HFFc6 (cell line): ENCODE measurements at regions not wholly inside any gene's neighbourhood (a gene's known extent, or its start where the extent isn't known, plus 50 kb on each side); places are given as distances from the start of the nearest gene placed in this dataset.

Experiments used
- DNase-seq: peaks from one replicate; pipeline ENCODE4 v3.0.0-alpha.2; 2018
- H3K27ac Mint-ChIP-seq: 2 replicates; pipeline ENCODE4 v1.8.0; 2020; ENCODE audit warnings: mild to moderate bottlenecking, mixed read lengths
- H3K27me3 Mint-ChIP-seq: 2 replicates; pipeline ENCODE4 v1.8.0; 2021; ENCODE audit warnings: mild to moderate bottlenecking, moderate library complexity, mixed read lengths; ENCODE audit not compliant: insufficient read depth
- H3K36me3 Mint-ChIP-seq: 2 replicates; pipeline ENCODE4 v1.8.0; 2021; ENCODE audit warnings: low read depth, mixed read lengths
- H3K4me1 Mint-ChIP-seq: 2 replicates; pipeline ENCODE4 v1.8.0; 2020; ENCODE audit warnings: low read depth, mixed read lengths
- H3K4me3 Mint-ChIP-seq: 2 replicates; pipeline ENCODE4 v1.8.0; 2020; ENCODE audit warnings: mild to moderate bottlenecking, moderate library complexity, mixed read lengths
- H3K9me3 Mint-ChIP-seq: 2 replicates; pipeline ENCODE4 v1.8.0; 2020; ENCODE audit warnings: mild to moderate bottlenecking, mixed read lengths
- TF ChIP-seq, protein P1 (sequence below): fragments of 200-600 bp; sonication (generic); IDR thresholded peaks from 2 replicates; pipeline ENCODE4 v1.5.0; 2021; ENCODE audit warnings: antibody characterized with exemption, mild to moderate bottlenecking

DNA sequence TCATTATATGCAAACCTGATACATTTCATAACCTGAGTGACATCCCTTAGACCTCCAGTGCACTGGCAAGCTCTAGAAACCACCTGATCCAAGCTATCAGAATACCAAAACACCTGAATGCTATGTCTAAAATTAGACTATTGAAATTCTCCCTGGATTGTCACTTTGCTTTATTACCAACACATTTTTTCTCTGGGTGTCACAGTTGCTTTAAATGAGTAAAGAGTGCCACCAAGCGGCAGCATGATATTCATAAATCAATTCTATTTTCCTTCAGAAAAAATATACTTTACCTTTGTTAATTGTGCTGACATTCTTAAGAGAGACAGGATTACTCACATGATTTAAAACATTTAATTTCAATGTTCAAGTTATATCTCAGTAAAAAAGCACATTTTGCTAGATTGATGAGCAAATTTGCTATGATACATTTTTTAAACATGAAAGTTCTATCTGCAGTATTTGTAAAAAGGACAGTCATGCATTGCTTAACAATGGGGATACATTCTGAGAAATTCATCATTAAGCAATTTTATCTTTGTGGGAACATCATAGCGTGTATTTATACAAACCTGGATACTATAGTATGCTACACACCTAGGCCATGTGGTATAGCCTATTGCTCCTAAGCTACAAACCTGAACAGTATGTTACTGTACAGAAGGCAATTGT is 338.4 kb upstream of the SLC39A10 start:
- Mint-ChIP-seq H3K4me3 (no peak overlapping the region), H3K9me3 (no peaks in the 10 kb centered on the region), H3K27me3 (no peaks in the 10 kb centered on the region), H3K4me1 (peaks cover 36% of the 10 kb centered on the region), H3K36me3 (no peaks in the 10 kb centered on the region), H3K27ac (peak overlapping the region; percentile 10; the same call in 1 of the 2 replicates)
- TF ChIP-seq, protein P1, sequence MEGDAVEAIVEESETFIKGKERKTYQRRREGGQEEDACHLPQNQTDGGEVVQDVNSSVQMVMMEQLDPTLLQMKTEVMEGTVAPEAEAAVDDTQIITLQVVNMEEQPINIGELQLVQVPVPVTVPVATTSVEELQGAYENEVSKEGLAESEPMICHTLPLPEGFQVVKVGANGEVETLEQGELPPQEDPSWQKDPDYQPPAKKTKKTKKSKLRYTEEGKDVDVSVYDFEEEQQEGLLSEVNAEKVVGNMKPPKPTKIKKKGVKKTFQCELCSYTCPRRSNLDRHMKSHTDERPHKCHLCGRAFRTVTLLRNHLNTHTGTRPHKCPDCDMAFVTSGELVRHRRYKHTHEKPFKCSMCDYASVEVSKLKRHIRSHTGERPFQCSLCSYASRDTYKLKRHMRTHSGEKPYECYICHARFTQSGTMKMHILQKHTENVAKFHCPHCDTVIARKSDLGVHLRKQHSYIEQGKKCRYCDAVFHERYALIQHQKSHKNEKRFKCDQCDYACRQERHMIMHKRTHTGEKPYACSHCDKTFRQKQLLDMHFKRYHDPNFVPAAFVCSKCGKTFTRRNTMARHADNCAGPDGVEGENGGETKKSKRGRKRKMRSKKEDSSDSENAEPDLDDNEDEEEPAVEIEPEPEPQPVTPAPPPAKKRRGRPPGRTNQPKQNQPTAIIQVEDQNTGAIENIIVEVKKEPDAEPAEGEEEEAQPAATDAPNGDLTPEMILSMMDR: peak; percentile 85
- DNase-seq: peak; percentile 36

DNA sequence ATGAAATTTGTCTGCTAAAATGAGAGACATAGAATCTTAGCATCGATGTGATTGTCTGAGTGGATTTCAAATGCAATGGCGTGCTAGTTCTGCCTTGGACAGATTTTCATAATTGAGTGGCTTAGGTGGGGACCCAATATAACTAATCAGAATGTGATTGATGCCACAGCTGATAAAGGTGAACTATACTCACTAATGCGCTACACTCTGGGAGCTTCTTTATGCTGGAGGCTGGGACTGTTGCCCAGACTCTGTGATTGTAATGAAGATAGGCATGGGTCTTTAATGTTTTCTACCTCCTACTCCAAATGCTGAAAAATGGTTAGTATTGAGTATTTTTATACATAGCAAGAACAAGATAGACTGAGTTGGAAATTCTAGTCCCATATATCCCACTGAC is 339.5 kb upstream of the SLC39A10 start:
- Mint-ChIP-seq H3K27ac (no peak overlapping the region), H3K4me1 (peaks cover 36% of the 10 kb centered on the region), H3K36me3 (no peaks in the 10 kb centered on the region), H3K9me3 (no peaks in the 10 kb centered on the region), H3K27me3 (no peaks in the 10 kb centered on the region), H3K4me3 (no peak overlapping the region)
- TF ChIP-seq, protein P1: no peak
- DNase-seq: no peak

DNA sequence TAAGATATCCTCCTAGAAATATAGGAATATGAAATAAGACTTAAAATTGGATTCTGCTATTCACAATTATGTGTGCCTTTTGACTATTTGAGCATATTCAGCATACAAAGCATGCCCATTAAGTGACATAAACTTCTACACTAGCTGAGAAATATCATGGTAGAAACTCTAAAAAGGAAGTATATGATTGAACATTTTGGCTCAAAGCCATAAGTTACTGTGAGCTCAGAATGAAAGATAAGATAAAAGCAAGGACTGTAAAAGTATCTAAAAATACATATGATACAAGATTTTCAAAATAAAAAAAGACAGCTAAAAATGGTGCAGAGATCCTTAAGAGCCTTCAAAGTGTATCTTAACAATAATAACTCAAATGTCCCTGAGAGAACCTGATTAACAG is 340.5 kb upstream of the SLC39A10 start:
- H3K9me3 Mint-ChIP-seq: no peaks in the 10 kb centered on the region
- H3K4me1 Mint-ChIP-seq: peaks cover 30% of the 10 kb centered on the region
- no peak overlapping the region for H3K27ac Mint-ChIP-seq
- H3K36me3 Mint-ChIP-seq: no peaks in the 10 kb centered on the region
- H3K27me3 Mint-ChIP-seq: no peaks in the 10 kb centered on the region
- H3K4me3 Mint-ChIP-seq: no peak overlapping the region
- DNase-seq: no peak
- TF ChIP-seq, protein P1: no peak

DNA sequence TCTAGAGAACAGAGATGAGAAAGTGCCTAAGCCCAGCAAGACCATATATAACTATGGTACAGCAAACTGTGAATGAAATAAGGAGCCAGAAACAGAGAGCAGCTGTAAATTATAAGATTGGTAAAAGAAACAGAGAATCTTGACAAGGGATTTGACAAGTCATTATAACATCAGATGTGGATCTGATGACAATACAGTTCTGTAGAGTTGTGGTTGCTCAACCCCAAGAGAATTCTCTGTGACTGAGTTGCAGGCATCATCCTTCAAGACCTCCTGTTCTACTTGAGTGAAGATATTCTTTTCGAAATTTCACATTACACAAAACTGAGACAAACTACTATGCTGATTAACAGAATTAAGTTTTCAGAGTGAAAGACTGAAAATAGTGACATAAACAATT is 343.1 kb upstream of the SLC39A10 start:
- H3K9me3 Mint-ChIP-seq: no peaks in the 10 kb centered on the region
- no peak for DNase-seq
- H3K36me3 Mint-ChIP-seq: no peaks in the 10 kb centered on the region
- peaks cover 9% of the 10 kb centered on the region for H3K4me1 Mint-ChIP-seq
- no peak overlapping the region for H3K4me3 Mint-ChIP-seq
- no peaks in the 10 kb centered on the region for H3K27me3 Mint-ChIP-seq
- TF ChIP-seq, protein P1: no peak
- no peak overlapping the region for H3K27ac Mint-ChIP-seq

DNA sequence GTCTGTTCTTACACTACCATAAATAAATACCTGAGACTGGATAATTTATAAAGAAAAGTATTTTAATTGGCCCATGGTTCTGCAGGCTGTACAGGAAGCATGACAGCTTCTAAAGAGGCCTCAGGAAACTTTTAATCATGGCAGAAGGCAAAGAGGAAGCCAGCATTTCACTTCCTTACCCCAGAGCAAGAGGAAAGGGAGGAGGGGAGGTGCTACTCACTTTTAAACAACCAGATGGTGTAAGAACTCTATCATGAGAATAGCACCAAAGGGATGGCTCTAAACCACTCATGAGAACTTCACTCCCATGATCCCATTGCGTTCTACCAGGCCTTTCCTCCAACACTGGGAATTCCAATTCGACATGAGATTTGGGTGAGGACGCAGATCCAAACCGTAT is 344.4 kb upstream of the SLC39A10 start:
- DNase-seq: no peak
- Mint-ChIP-seq H3K9me3 (no peaks in the 10 kb centered on the region), H3K4me1 (no peaks in the 10 kb centered on the region), H3K27ac (no peak overlapping the region), H3K27me3 (no peaks in the 10 kb centered on the region; the same call in 1 of the 2 replicates), H3K4me3 (no peak overlapping the region), H3K36me3 (no peaks in the 10 kb centered on the region)
- TF ChIP-seq, protein P1: no peak

DNA sequence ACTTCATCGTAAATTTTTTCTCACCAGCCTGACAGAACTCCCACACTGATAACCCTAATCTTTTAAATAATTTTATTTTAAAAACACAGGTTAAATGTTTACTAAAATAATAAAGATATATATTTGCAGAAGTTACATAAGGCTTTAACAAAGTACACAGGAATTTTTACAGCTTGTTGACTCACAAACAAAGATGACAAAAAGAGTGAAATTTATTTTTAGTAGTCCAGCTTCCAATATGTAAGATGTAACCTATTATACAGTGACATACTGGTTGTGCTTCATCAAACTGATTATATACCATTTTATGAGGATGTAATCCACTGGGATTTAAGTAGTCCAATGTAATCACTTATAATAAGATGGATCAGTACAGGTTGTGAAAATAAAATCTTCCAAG is 348.9 kb upstream of the SLC39A10 start:
- no peak for DNase-seq
- Mint-ChIP-seq H3K9me3 (no peaks in the 10 kb centered on the region), H3K4me1 (no peaks in the 10 kb centered on the region), H3K27ac (no peak overlapping the region), H3K27me3 (no peaks in the 10 kb centered on the region; the same call in 1 of the 2 replicates), H3K36me3 (no peaks in the 10 kb centered on the region), H3K4me3 (no peak overlapping the region)
- TF ChIP-seq, protein P1: no peak
